HepG2 (cell line): ENCODE measurements at regions not wholly inside any gene's neighbourhood (a gene's known extent, or its start where the extent isn't known, plus 50 kb on each side); places are given as distances from the start of the nearest gene placed in this dataset.

Experiments
- AFF4 ChIP-seq: sonication (generic); formaldehyde crosslinking; IDR thresholded peaks from 2 replicates; pipeline ENCODE4 v1.4.0; 2020; ENCODE audit warnings: missing genetic modification reagents
- ATF4 ChIP-seq, 2 experiments: fragments of 450-650 bp in 1 of 2; sonication (generic) in 1 of 2; formaldehyde crosslinking; IDR thresholded peaks; 2 replicates each; pipeline versions ENCODE4 v1.5.0 to v1.8.0; 2020 to 2022; ENCODE audit warnings: mild to moderate bottlenecking in 1 of 2, missing genetic modification reagents in 1 of 2
- ELF1 ChIP-seq: sonication (generic); formaldehyde crosslinking; IDR thresholded peaks from 2 replicates; pipeline ENCODE4 v1.4.0; 2020; ENCODE audit warnings: missing genetic modification reagents
- EZH2 ChIP-seq: conservative IDR thresholded peaks from 2 replicates; pipeline ENCODE4 v1.6.1; 2012; ENCODE audit warnings: mild to moderate bottlenecking, low read depth, low read length, moderate library complexity
- FOXK2 ChIP-seq: fragments of 450-650 bp; IDR thresholded peaks from 2 replicates; pipeline ENCODE4 v1.6.1; 2016
- HMG20A ChIP-seq: IDR thresholded peaks from 2 replicates; pipeline ENCODE4 v1.6.1; 2016; ENCODE audit warnings: borderline replicate concordance
- NCOR1 ChIP-seq: fragments of 200-600 bp; sonication (generic); IDR thresholded peaks from 2 replicates; pipeline ENCODE4 v1.7.0; 2017; ENCODE audit warnings: antibody characterized with exemption, low read length, borderline replicate concordance
- NFAT5 ChIP-seq: sonication (generic); formaldehyde crosslinking; IDR thresholded peaks from 2 replicates; pipeline ENCODE4 v1.4.0; 2020; ENCODE audit warnings: missing genetic modification reagents
- RARA ChIP-seq: IDR thresholded peaks from 2 replicates; pipeline ENCODE4 v1.6.1; 2016; ENCODE audit warnings: missing genetic modification reagents, missing compliant biosample characterization
- SOX5 ChIP-seq: IDR thresholded peaks from 2 replicates; pipeline ENCODE4 v1.6.1; 2016; ENCODE audit warnings: borderline replicate concordance
- SOX6 ChIP-seq, 2 experiments: fragments of 450-650 bp in 1 of 2; sonication (generic) in 1 of 2; formaldehyde crosslinking in 1 of 2; IDR thresholded peaks; 2 replicates each; pipeline versions ENCODE4 v1.4.0 to v1.6.1; 2017 to 2020; ENCODE audit warnings: antibody characterized with exemption in 1 of 2, mild to moderate bottlenecking in 1 of 2, missing genetic modification reagents in 1 of 2
- SRY ChIP-seq: sonication (generic); formaldehyde crosslinking; IDR thresholded peaks from 2 replicates; pipeline ENCODE4 v1.8.0; 2022; ENCODE audit warnings: mild to moderate bottlenecking, missing genetic modification reagents
- ZMYM2 ChIP-seq: sonication (generic); formaldehyde crosslinking; IDR thresholded peaks from 2 replicates; pipeline ENCODE4 v1.8.0; 2022; ENCODE audit warnings: mild to moderate bottlenecking, missing genetic modification reagents
- ZNF205 ChIP-seq: IDR thresholded peaks from 2 replicates; pipeline ENCODE4 v1.6.1; 2018; ENCODE audit warnings: missing biosample characterization, missing genetic modification reagents
- ZNF549 ChIP-seq: sonication (generic); formaldehyde crosslinking; IDR thresholded peaks from 2 replicates; pipeline ENCODE4 v1.5.0; 2020; ENCODE audit warnings: missing genetic modification reagents
- ZNF556 ChIP-seq: sonication (generic); formaldehyde crosslinking; IDR thresholded peaks from 2 replicates; pipeline ENCODE4 v1.4.0; 2020; ENCODE audit warnings: mild to moderate bottlenecking, missing genetic modification reagents, borderline replicate concordance
- ZNF562 ChIP-seq: sonication (generic); formaldehyde crosslinking; IDR thresholded peaks from 2 replicates; pipeline ENCODE4 v1.8.0; 2022; ENCODE audit warnings: missing genetic modification reagents, borderline replicate concordance
- ZNF574 ChIP-seq: sonication (generic); formaldehyde crosslinking; IDR thresholded peaks from 2 replicates; pipeline ENCODE4 v1.4.0; 2020; ENCODE audit warnings: missing genetic modification reagents

GRCh38 chr3:182711261-182711683, 82.0 kb upstream of the ATP11B start (continued):
- TF ChIP-seq ZMYM2 (CRISPR knock-in tag), result peak; percentile 60; the same call in 1 of the 2 replicates
- no peak for TF ChIP-seq ZNF556 (CRISPR knock-in tag)
- no peak for TF ChIP-seq NFAT5 (CRISPR knock-in tag)
- TF ChIP-seq ZNF549 (CRISPR knock-in tag), result no peak
- TF ChIP-seq FOXK2, result no peak
- TF ChIP-seq SOX5 (CRISPR knock-in tag), result peak; percentile 42; the same call in 1 of the 2 replicates
- TF ChIP-seq ELF1, result peak; percentile 47; the same call in 1 of the 2 replicates
- TF ChIP-seq EZH2, result no peak
- peak; percentile 56; the same call in 1 of the 2 replicates for TF ChIP-seq NCOR1
- no peak for TF ChIP-seq ZNF562 (CRISPR knock-in tag)
- TF ChIP-seq HMG20A (CRISPR knock-in tag), result 0 out of 2 replicates have a peak, but pooled peaks have one; percentile 52
- peak; percentile 48; the same call in 1 of the 2 replicates for TF ChIP-seq RARA
- TF ChIP-seq ZNF574, result no peak
- no peak for TF ChIP-seq ZNF205 (CRISPR knock-in tag)
- TF ChIP-seq SOX6 (IDR thresholded peaks at IDR 0.05), result no peak
- TF ChIP-seq SOX6 (CRISPR knock-in tag; IDR thresholded peaks at IDR 0.05), result peak; percentile 71
- no peak for TF ChIP-seq AFF4 (CRISPR knock-in tag)
- no peak for TF ChIP-seq SRY (CRISPR knock-in tag)
- TF ChIP-seq ATF4 (CRISPR knock-in tag; IDR thresholded peaks at IDR 0.05), result peak in 1 of 2 experiments; percentile 44; a peak in 1 of 4 replicates
